Neuron (in vitro differentiated cells): ENCODE measurements at regions not wholly inside any gene's neighbourhood (a gene's known extent, or its start where the extent isn't known, plus 50 kb on each side); places are given as distances from the start of the nearest gene placed in this dataset.
"Not testable (repeated sequence)": the region's sequence is repeated elsewhere in the genome, so short reads cannot be mapped to it uniquely, and the experiment has no call there.

Source experiments
- H2AFZ ChIP-seq: one replicate; pipeline ENCODE4 v1.6.1; 2013; ENCODE audit warnings: low read depth, mild to moderate bottlenecking, inconsistent platforms, low read length, moderate library complexity
- H3K27me3 ChIP-seq: one replicate; pipeline ENCODE4 v1.6.1; 2013; ENCODE audit warnings: low read length; ENCODE audit not compliant: insufficient read depth
- H3K36me3 ChIP-seq: one replicate; pipeline ENCODE4 v1.6.1; 2013; ENCODE audit warnings: low read length; ENCODE audit not compliant: insufficient read depth
- H3K4me1 ChIP-seq: one replicate; pipeline ENCODE4 v1.6.1; 2013; ENCODE audit warnings: low read length; ENCODE audit not compliant: insufficient read depth
- H3K4me3 ChIP-seq: 2 replicates; pipeline ENCODE4 v1.5.1; 2013; ENCODE audit warnings: mild to moderate bottlenecking, low read length, moderate library complexity
- H3K9me3 ChIP-seq: one replicate; pipeline ENCODE4 v1.6.1; 2013; ENCODE audit warnings: low read length

GRCh38 chrX:82666355-82666754 is 841.7 kb upstream of the POU3F4 start:
- Histone ChIP-seq H3K9me3 (no peaks in the 10 kb centered on the region), H3K27me3 (no peaks in the 10 kb centered on the region), H3K4me1 (no peaks in the 10 kb centered on the region), H3K36me3 (no peaks in the 10 kb centered on the region), H2AFZ (no peak overlapping the region), H3K4me3 (no peak overlapping the region)

GRCh38 chrX:82675104-82675503 is 833.0 kb upstream of the POU3F4 start:
- Histone ChIP-seq H3K4me1 (no peaks in the 10 kb centered on the region), H3K9me3 (no peaks in the 10 kb centered on the region), H3K36me3 (no peaks in the 10 kb centered on the region), H3K4me3 (no peak overlapping the region), H3K27me3 (no peaks in the 10 kb centered on the region), H2AFZ (no peak overlapping the region)

GRCh38 chrX:82676386-82676785 is 831.7 kb upstream of the POU3F4 start:
- H3K36me3 ChIP-seq: no peaks in the 10 kb centered on the region
- no peaks in the 10 kb centered on the region for H3K4me1 ChIP-seq
- no peak overlapping the region for H3K4me3 ChIP-seq
- H3K27me3 ChIP-seq: no peaks in the 10 kb centered on the region
- H3K9me3 ChIP-seq: no peaks in the 10 kb centered on the region
- no peak overlapping the region for H2AFZ ChIP-seq

- Histone ChIP-seq H3K4me3 (no peak overlapping the region), H3K36me3 (no peaks in the 10 kb centered on the region), H3K27me3 (no peaks in the 10 kb centered on the region), H3K9me3 (no peaks in the 10 kb centered on the region), H3K4me1 (no peaks in the 10 kb centered on the region), H2AFZ (no peak overlapping the region)
These were observed 830.8 kb upstream of the POU3F4 start for GRCh38 chrX:82677286-82677685.

- no peaks in the 10 kb centered on the region for H3K9me3 ChIP-seq
- H3K4me1 ChIP-seq: no peaks in the 10 kb centered on the region
- no peak overlapping the region for H2AFZ ChIP-seq
- H3K36me3 ChIP-seq: no peaks in the 10 kb centered on the region
- H3K4me3 ChIP-seq: no peak overlapping the region
- H3K27me3 ChIP-seq: no peaks in the 10 kb centered on the region
These were observed 815.1 kb upstream of the POU3F4 start for GRCh38 chrX:82692991-82693390.

GRCh38 chrX:82695066-82695465 is 813.0 kb upstream of the POU3F4 start:
- Histone ChIP-seq H3K27me3 (no peaks in the 10 kb centered on the region), H3K9me3 (no peaks in the 10 kb centered on the region), H3K4me1 (no peaks in the 10 kb centered on the region), H3K36me3 (no peaks in the 10 kb centered on the region), H2AFZ (no peak overlapping the region), H3K4me3 (no peak overlapping the region)

GRCh38 chrX:82703551-82703950 is 804.5 kb upstream of the POU3F4 start:
- Histone ChIP-seq H3K9me3 (no peaks in the 10 kb centered on the region), H3K4me1 (peaks cover 10% of the 10 kb centered on the region), H3K36me3 (no peaks in the 10 kb centered on the region), H3K27me3 (no peaks in the 10 kb centered on the region), H3K4me3 (no peak overlapping the region), H2AFZ (no peak overlapping the region)

GRCh38 chrX:82711457-82711856 is 796.6 kb upstream of the POU3F4 start:
- no peaks in the 10 kb centered on the region for H3K36me3 ChIP-seq
- no peaks in the 10 kb centered on the region for H3K9me3 ChIP-seq
- peak overlapping the region; percentile 63 for H2AFZ ChIP-seq
- no peak overlapping the region for H3K4me3 ChIP-seq
- H3K27me3 ChIP-seq: no peaks in the 10 kb centered on the region
- peaks cover 27% of the 10 kb centered on the region for H3K4me1 ChIP-seq

GRCh38 chrX:82721891-82722290 is 786.2 kb upstream of the POU3F4 start:
- no peaks in the 10 kb centered on the region for H3K27me3 ChIP-seq
- no peaks in the 10 kb centered on the region for H3K36me3 ChIP-seq
- H2AFZ ChIP-seq: no peak overlapping the region
- no peak overlapping the region for H3K4me3 ChIP-seq
- peaks cover 35% of the 10 kb centered on the region for H3K4me1 ChIP-seq
- no peaks in the 10 kb centered on the region for H3K9me3 ChIP-seq

- no peak overlapping the region for H3K4me3 ChIP-seq
- H3K4me1 ChIP-seq: peaks cover 35% of the 10 kb centered on the region
- no peaks in the 10 kb centered on the region for H3K27me3 ChIP-seq
- no peak overlapping the region for H2AFZ ChIP-seq
- no peaks in the 10 kb centered on the region for H3K9me3 ChIP-seq
- H3K36me3 ChIP-seq: no peaks in the 10 kb centered on the region
These were observed 784.3 kb upstream of the POU3F4 start for GRCh38 chrX:82723806-82724205.

- H3K4me1 ChIP-seq: peaks cover 29% of the 10 kb centered on the region
- H3K36me3 ChIP-seq, H2AFZ ChIP-seq, H3K4me3 ChIP-seq, H3K27me3 ChIP-seq, H3K9me3 ChIP-seq: not testable (repeated sequence)
These were observed 780.7 kb upstream of the POU3F4 start for GRCh38 chrX:82727436-82727835.

GRCh38 chrX:82732861-82733260 is 775.2 kb upstream of the POU3F4 start:
- H3K4me1 ChIP-seq: no peaks in the 10 kb centered on the region
- H3K4me3 ChIP-seq: no peak overlapping the region
- no peaks in the 10 kb centered on the region for H3K27me3 ChIP-seq
- H3K9me3 ChIP-seq: no peaks in the 10 kb centered on the region
- no peaks in the 10 kb centered on the region for H3K36me3 ChIP-seq
- H2AFZ ChIP-seq: no peak overlapping the region

GRCh38 chrX:82734140-82734539 is 774.0 kb upstream of the POU3F4 start:
- no peak overlapping the region for H3K4me3 ChIP-seq
- no peaks in the 10 kb centered on the region for H3K4me1 ChIP-seq
- no peak overlapping the region for H2AFZ ChIP-seq
- no peaks in the 10 kb centered on the region for H3K9me3 ChIP-seq
- no peaks in the 10 kb centered on the region for H3K27me3 ChIP-seq
- H3K36me3 ChIP-seq: no peaks in the 10 kb centered on the region

GRCh38 chrX:82738313-82738712 is 769.8 kb upstream of the POU3F4 start:
- H3K36me3 ChIP-seq, H3K9me3 ChIP-seq, H3K4me3 ChIP-seq, H3K4me1 ChIP-seq, H2AFZ ChIP-seq, H3K27me3 ChIP-seq: not testable (repeated sequence)
